H1 (cell line): ENCODE measurements at regions not wholly inside any gene's neighbourhood (a gene's known extent, or its start where the extent isn't known, plus 50 kb on each side); places are given as distances from the start of the nearest gene placed in this dataset.

Source experiments
- CTCF ChIP-seq, 3 experiments: IDR thresholded peaks; 1 replicate in 2 of 3; 2 replicates in 1 of 3; pipeline versions ENCODE4 v1.5.1 to v1.6.1; 2011; ENCODE audit warnings: low read length in 3 of 3, mild to moderate bottlenecking in 3 of 3, inconsistent platforms in 2 of 3, low read depth in 1 of 3, moderate library complexity in 1 of 3; ENCODE audit not compliant: insufficient read depth in 1 of 3; ENCODE audit errors: control extremely low read depth in 1 of 3
- EZH2 ChIP-seq: fragments of 200-600 bp; sonication (generic); IDR thresholded peaks from 2 replicates; pipeline ENCODE4 v1.7.1; 2012; ENCODE audit warnings: low read depth, mild to moderate bottlenecking, moderate library complexity, low read length, inconsistent platforms; ENCODE audit not compliant: severe bottlenecking
- JUND ChIP-seq: IDR thresholded peaks from 2 replicates; pipeline ENCODE4 v1.6.1; 2011; ENCODE audit warnings: mild to moderate bottlenecking, improper control_type of control experiment, low read length
- SIN3A ChIP-seq, 2 experiments: IDR thresholded peaks in 1 of 2; conservative IDR thresholded peaks in 1 of 2; 2 replicates each; pipeline ENCODE4 v1.6.1; 2011 to 2012; ENCODE audit warnings: low read length in 2 of 2, improper control_type of control experiment in 1 of 2, low read depth in 1 of 2, mild to moderate bottlenecking in 1 of 2
- ZNF274 ChIP-seq: IDR thresholded peaks from 2 replicates; pipeline ENCODE4 v1.7.0; 2012; ENCODE audit warnings: low read length, borderline replicate concordance; ENCODE audit errors: extremely low read depth

GRCh38 chr1:193537266-193538002, 351.0 kb upstream of the B3GALT2 start:
- no peak for TF ChIP-seq CTCF (IDR thresholded peaks at IDR 0.05; ENCODE audit: control extremely low read depth in 1 of 3, insufficient read depth in 1 of 3, low read depth in 1 of 3, low read length in 3 of 3)
- no peak for TF ChIP-seq JUND
- no peak for TF ChIP-seq ZNF274
- no peak for TF ChIP-seq SIN3A (conservative IDR thresholded peaks at IDR 0.05 in 1 of 2, IDR thresholded peaks at IDR 0.05 in 1 of 2; ENCODE audit: low read depth in 1 of 2, low read length in 2 of 2)
- no peak for TF ChIP-seq EZH2
